ENCODE measurements at regions not wholly inside any gene's neighbourhood (a gene's known extent, or its start where the extent isn't known, plus 50 kb on each side); places are given as distances from the start of the nearest gene placed in this dataset.
"Not testable (repeated sequence)": the region's sequence is repeated elsewhere in the genome, so short reads cannot be mapped to it uniquely, and the experiment has no call there.

GRCh38 chr12:92398565-92399309 lies 253.1 kb upstream of the BTG1 start:
- no peak for DNase-seq
- peaks cover 10% of the 10 kb centered on the region for H3K36me3 Mint-ChIP-seq (ENCODE audit: unreplicated experiment)
- peaks cover 3% of the 10 kb centered on the region for H3K4me1 Mint-ChIP-seq (ENCODE audit: low read depth, unreplicated experiment)
- H3K9me3 Mint-ChIP-seq (ENCODE audit: unreplicated experiment): peaks cover 3% of the 10 kb centered on the region
- no peaks in the 10 kb centered on the region for H3K27me3 Mint-ChIP-seq (ENCODE audit: unreplicated experiment)
- H3K27ac Mint-ChIP-seq (ENCODE audit: unreplicated experiment): no peak overlapping the region
- no peak overlapping the region for H3K4me3 Mint-ChIP-seq (ENCODE audit: unreplicated experiment)
- no peak for TF ChIP-seq CTCF (IDR thresholded peaks at IDR 0.05; ENCODE audit: partially characterized antibody, unreplicated experiment)

GRCh38 chr12:92396647-92397252 lies 251.1 kb upstream of the BTG1 start:
- Mint-ChIP-seq H3K4me3 (ENCODE audit: unreplicated experiment) (no peak overlapping the region), H3K27me3 (ENCODE audit: unreplicated experiment) (peaks cover 2% of the 10 kb centered on the region), H3K4me1 (ENCODE audit: low read depth, unreplicated experiment) (peaks cover 3% of the 10 kb centered on the region), H3K36me3 (ENCODE audit: unreplicated experiment) (peaks cover 19% of the 10 kb centered on the region), H3K9me3 (ENCODE audit: unreplicated experiment) (peaks cover 5% of the 10 kb centered on the region), H3K27ac (ENCODE audit: unreplicated experiment) (no peak overlapping the region)
- no peak for DNase-seq
- TF ChIP-seq CTCF (IDR thresholded peaks at IDR 0.05; ENCODE audit: partially characterized antibody, unreplicated experiment): no peak

- peaks cover 19% of the 10 kb centered on the region for H3K36me3 Mint-ChIP-seq (ENCODE audit: unreplicated experiment)
- H3K4me1 Mint-ChIP-seq (ENCODE audit: low read depth, unreplicated experiment): peaks cover 3% of the 10 kb centered on the region
- peaks cover 6% of the 10 kb centered on the region for H3K9me3 Mint-ChIP-seq (ENCODE audit: unreplicated experiment)
- peaks cover 2% of the 10 kb centered on the region for H3K27me3 Mint-ChIP-seq (ENCODE audit: unreplicated experiment)
- H3K27ac Mint-ChIP-seq (ENCODE audit: unreplicated experiment): no peak overlapping the region
- H3K4me3 Mint-ChIP-seq (ENCODE audit: unreplicated experiment): no peak overlapping the region
- TF ChIP-seq CTCF (IDR thresholded peaks at IDR 0.05; ENCODE audit: partially characterized antibody, unreplicated experiment): no peak
- DNase-seq: no peak
These were observed 249.7 kb upstream of the BTG1 start for GRCh38 chr12:92395322-92395721.

- Mint-ChIP-seq H3K27me3 (ENCODE audit: unreplicated experiment) (peaks cover 2% of the 10 kb centered on the region), H3K27ac (ENCODE audit: unreplicated experiment) (no peak overlapping the region), H3K36me3 (ENCODE audit: unreplicated experiment) (peaks cover 19% of the 10 kb centered on the region), H3K4me3 (ENCODE audit: unreplicated experiment) (no peak overlapping the region), H3K9me3 (ENCODE audit: unreplicated experiment) (peaks cover 6% of the 10 kb centered on the region), H3K4me1 (ENCODE audit: low read depth, unreplicated experiment) (peaks cover 3% of the 10 kb centered on the region)
- no peak for TF ChIP-seq CTCF (IDR thresholded peaks at IDR 0.05; ENCODE audit: partially characterized antibody, unreplicated experiment)
- DNase-seq: no peak
These were observed 249.2 kb upstream of the BTG1 start for GRCh38 chr12:92394895-92395294.

DNA sequence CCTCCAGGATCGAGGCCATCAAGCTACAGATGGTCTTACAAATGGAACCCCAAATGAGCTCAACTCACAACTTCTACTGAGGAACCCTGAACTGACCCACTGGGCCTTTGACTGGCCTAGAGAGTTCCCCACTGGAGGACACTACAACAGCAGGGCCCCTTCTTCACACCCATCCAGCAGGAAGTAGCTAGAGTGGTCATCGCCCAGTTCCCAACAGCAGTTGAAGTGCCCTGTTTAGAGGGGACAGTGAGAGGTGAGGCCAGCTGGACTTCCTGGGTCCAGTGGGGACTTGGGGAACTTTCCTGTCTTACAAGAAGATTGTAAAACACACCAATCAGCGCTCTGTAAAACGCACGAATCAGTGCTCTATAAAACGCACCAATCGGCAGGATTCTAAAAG lies 247.9 kb upstream of the BTG1 start:
- no peak overlapping the region for H3K27ac Mint-ChIP-seq (ENCODE audit: unreplicated experiment)
- H3K36me3 Mint-ChIP-seq (ENCODE audit: unreplicated experiment): peaks cover 19% of the 10 kb centered on the region
- TF ChIP-seq CTCF (IDR thresholded peaks at IDR 0.05; ENCODE audit: partially characterized antibody, unreplicated experiment): no peak
- DNase-seq: no peak
- peaks cover 6% of the 10 kb centered on the region for H3K9me3 Mint-ChIP-seq (ENCODE audit: unreplicated experiment)
- peaks cover 2% of the 10 kb centered on the region for H3K27me3 Mint-ChIP-seq (ENCODE audit: unreplicated experiment)
- H3K4me3 Mint-ChIP-seq (ENCODE audit: unreplicated experiment): no peak overlapping the region
- peaks cover 3% of the 10 kb centered on the region for H3K4me1 Mint-ChIP-seq (ENCODE audit: low read depth, unreplicated experiment)

- H3K27ac Mint-ChIP-seq (ENCODE audit: unreplicated experiment); H3K4me3 Mint-ChIP-seq (ENCODE audit: unreplicated experiment); H3K9me3 Mint-ChIP-seq (ENCODE audit: unreplicated experiment); H3K4me1 Mint-ChIP-seq (ENCODE audit: low read depth, unreplicated experiment); DNase-seq; H3K27me3 Mint-ChIP-seq (ENCODE audit: unreplicated experiment): not testable (repeated sequence)
- H3K36me3 Mint-ChIP-seq (ENCODE audit: unreplicated experiment): peaks cover 24% of the 10 kb centered on the region
These were observed 246.1 kb upstream of the BTG1 start for GRCh38 chr12:92391726-92392125.
